T-helper 1 cell treated with Interleukin-12 subunit alpha and Interleukin-12 subunit beta and Interleukin-4 antibody, amounts not matched to agents 30 ng/mL and 1 ng/mL, for 36 hours (primary cell): ENCODE measurements at regions not wholly inside any gene's neighbourhood (a gene's known extent, or its start where the extent isn't known, plus 50 kb on each side); places are given as distances from the start of the nearest gene placed in this dataset.
"Not testable (repeated sequence)": the region's sequence is repeated elsewhere in the genome, so short reads cannot be mapped to it uniquely, and the experiment has no call there.

Experiments
- intact Hi-C: fragments of 100-400 bp; cut with micrococcal nuclease; formaldehyde crosslinking; loops from one replicate; pipeline ENCODE4 v1.15.1; 2024

DNA sequence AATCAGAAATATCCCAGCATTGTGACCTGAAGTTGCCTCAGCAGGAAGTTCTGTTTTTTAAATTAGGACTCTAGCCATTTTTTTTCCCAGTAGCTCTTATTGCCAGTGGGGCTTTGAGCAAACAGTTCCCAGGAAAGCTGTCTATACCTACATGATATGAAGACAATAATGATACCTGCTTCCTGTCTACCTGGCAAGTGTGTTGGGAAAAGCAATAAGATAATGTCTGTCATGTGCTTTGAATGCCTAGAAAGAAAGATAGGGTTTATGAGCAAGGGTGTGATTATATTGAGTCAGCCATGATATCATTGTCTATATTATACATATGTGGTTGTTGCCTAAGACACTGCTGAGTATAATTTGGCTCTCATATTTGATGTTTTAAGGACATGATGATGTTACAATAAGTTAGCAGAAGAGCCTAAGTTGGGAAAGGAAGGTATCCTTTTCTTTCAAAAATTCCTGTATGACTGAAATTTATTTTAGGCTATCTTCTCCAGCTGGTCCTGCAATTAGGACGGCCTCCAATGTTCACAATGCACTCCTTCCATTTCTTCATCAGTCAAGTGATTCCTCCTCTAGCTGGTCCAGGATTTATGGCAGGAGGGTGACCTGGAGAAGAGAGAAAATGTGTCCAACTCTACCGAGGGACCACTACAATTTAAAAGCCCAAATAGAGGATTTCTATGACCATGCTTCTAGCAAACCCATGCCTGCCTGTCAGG is 99.6 kb upstream of the CDC42BPA start:
- intact Hi-C loops, result no loop called here

DNA sequence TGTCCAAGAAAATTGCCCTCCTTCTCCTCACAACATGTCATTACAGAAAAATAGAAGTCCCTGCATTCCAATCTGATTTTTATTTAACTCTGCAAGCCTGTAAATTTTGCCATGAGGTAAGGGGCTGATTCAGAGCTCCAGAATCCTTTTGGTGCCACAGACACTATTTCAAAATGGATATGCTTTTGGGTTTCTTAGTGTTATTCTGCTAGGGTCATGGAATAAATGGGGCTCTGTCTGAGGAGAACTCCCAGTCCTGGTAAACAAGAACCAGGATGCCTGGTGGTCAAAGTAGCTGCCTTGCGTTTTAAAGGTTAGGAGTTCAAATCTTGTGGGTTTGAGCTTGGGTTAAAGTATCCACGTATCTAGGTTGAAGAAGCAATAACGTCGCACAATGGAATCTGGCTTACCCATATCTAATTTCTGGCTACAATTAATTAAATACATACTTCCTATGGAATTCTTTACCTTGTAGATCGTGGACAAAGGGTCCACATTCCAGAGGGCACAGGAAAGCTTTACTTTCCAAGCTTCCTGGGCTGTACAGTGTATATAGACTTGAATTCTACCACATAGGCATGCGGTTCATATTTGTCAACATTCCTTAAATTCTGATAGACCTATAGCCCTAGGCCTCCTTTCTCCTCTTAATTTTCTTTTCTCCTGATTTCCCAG is 98.0 kb upstream of the CDC42BPA start:
- intact Hi-C loops, result no loop called here

DNA sequence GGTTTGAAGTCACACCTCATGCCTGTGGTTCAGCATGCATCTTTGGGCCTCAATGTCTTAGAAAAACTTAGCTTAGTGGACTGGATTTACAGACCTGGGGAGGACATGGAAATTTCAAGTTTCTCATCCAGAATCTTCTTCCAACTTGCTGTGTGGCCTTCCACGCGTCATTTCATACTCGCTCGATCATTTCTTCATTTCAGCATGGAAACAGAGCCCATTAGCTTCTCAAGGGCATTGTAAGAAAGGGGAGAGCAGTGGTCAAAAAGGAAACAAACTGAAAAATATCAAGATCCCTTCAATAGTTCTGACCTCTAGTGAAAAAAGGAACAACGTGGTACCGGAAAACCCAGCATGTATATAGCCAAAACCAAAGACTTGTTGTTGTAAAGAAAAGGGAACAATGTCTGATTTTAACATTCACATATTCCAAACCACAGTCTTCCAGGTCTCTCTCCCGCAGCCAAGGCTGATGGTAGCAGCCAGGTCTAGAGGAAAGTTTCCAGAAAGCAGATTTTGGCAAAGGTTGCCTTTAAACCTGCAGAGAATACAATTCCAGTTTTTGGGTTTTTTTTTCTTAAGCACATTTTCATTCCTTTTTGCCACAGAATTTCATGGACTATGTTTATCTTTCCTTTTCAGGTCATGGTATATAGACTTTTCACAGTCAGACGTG is 97.0 kb upstream of the CDC42BPA start:
- intact Hi-C loops, result no loop called here

DNA sequence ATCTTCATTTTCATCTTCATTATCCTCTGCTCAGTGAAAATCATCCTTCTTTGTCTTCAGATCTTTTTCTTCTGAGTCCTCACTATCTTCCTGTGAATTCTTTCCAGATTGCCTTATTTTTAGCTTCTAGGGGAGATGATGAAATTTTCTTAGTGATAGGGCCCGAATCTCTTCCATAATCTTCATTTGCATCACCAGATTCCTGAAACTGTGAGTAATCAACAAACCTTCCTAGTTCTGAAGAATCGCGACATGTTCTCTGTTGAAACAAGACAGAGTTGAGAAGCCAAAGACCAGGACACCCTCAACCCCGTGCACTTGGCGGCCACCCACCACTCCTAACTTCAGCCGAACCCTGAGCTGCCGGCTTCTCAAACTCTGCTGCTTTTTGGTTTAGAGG is 92.8 kb upstream of the CDC42BPA start:
- intact Hi-C loops, result no loop called here

DNA sequence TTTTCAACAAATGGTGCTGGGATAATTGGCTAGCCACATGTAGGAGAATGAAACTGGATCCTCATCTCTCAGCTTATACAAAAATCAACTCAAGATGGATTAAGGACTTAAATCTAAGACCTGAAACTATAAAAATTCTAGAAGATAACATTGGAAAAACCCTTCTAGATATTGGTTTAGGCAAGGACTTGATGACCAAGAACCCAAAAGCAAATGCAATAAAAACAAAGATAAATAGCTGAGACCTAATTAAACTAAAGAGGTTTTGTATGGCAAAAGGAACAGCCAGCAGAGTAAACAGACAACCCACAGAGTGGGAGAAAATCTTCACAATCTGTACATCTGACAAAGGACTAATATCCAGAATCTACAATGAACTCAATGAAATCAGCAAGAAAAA is 88.0 kb upstream of the CDC42BPA start:
- intact Hi-C loops, result not testable (repeated sequence)

DNA sequence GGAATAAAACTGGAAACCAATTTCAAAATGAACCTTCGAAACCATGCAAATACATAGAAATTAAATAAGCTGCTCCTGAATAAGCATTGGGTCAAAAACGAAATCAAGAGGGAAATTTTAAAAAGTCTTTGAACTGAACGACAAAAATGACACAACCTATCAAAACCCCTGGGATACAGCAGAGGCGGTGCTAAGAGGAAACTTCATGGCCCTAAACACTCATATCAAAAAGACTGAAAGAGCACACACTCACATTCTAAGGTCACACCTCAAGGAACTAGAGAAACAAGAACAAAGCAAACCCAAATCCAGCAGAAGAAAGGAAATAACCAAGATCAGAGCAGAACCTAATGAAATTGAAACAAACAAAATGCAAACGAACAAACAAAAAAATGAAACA is 85.2 kb upstream of the CDC42BPA start:
- intact Hi-C loops, result no loop called here

DNA sequence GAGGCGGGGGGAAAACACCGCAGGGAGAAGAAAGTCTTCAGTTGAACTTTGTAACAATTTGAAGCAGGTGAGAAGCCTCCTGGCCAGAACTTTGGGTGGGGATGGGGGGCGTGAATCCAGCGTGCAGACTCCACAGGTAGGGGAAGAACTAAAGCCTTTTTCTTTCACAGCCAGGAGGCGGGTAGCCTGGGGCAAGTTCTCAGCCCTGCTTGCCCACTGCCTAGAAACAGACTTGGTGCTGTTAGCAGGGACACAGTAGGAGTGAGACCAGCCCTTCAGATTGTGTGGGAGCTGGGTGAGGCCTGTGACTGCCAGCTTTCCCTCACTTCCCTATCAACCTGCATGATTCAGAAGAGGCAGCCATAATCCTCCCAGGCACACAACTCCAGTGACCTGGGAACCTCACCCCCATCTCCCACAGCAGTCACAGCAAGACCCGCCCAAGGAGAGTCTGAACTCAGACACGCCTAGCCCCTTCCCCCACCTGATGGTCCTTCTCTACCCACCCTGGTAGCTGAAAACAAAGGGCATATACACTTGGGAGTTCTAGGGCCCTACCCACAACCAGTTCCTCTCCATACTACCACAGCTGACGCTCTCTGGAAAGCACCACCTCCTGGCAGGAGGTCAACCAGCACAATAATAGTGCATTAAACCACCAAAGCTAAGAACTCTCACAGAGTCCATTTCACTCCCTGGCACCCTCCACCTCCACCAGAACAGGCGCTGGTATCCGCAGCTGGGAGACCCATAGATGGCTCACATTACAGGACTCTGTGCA is 83.5 kb upstream of the CDC42BPA start:
- intact Hi-C loops, result no loop called here

DNA sequence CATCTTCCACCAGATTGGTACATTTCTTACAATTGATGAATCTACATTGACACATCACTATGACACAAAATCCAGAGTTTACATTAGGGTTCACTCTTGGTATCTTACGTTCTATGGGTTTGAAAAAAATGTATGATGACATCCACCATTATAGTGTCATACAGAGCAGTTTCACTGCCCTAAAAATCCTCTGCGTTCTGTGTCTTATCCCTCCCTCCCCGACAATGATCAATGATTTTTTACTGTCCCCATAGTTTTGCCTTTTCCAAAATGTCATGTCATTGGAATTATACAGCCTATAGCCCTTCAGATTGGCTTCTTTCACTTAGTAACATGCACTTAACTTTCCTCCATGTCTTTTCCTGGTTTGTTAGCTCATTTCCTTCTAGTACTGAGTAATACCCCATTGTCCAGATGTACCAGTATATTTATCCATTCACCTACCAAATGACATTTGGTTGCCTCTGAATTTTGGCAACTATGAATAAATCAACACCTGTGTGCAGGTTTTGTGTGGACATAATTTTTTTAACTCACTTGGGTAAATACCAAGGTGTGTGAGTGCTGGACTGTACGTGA is 80.9 kb upstream of the CDC42BPA start:
- intact Hi-C loops, result no loop called here

DNA sequence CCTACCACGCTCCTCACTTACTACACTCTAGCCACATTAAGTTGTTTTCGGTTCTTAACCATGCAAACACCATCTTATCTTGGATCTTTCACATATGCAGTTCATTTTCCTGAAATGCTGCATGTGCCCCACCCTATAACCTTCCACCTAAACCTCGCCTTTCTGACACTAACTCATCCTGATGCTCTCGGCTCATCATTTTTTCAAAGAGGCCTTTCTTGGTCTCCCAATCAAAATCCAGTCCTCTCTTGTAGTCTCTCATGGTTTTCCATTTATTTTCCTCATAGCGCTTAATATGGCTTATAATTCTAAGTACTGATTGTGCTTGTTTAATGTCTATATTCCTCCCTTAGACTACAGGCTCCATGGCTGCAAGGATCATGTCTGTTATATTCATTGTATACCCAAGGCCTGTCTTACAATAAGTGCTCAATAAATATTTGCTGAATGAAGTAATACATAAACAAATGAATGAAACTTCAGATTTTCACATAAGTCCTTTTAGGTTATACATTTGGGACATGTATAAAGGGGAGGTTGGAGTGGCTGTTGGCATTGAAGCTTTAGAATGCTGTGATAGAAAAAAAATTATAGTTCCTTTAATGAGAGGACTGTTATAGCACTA is 79.2 kb upstream of the CDC42BPA start:
- intact Hi-C loops, result no loop called here

DNA sequence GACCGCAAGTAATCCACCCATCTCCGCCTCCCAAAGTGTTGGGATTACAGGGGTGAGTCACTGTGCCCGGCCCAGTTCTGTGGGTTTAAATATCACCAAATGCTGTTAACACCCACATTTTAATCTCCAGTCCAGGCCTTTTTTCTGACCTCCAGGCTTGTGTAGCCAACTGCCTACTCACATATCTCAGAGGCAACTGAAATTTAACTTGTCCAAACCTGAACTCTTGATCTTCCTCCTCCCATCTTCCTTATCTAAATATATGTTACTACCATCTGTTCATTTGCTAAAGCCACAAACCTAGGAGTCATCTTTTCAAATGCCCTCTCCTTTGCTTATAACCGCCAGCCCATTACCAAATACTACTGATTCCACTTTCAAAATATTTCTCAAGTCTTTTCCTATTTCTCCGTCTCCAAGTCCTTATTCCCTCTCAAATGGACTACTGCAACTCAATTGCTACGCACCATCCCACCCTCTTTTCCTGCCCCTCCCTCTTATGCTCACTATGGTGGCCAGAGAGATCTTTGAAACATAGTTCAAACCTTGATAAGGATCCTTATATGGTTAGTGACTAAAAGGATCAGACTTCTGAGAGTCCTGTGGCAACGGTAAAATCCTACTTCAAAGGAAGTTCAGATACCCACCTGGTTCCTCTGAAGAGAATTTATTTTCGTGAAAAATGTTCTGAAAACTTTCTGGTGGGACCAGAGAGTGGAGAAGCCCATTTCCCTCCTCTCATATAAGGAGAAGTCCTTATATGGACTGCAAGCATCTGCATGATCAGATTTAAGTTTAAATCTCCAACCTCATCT is 78.5 kb upstream of the CDC42BPA start:
- intact Hi-C loops, result no loop called here

DNA sequence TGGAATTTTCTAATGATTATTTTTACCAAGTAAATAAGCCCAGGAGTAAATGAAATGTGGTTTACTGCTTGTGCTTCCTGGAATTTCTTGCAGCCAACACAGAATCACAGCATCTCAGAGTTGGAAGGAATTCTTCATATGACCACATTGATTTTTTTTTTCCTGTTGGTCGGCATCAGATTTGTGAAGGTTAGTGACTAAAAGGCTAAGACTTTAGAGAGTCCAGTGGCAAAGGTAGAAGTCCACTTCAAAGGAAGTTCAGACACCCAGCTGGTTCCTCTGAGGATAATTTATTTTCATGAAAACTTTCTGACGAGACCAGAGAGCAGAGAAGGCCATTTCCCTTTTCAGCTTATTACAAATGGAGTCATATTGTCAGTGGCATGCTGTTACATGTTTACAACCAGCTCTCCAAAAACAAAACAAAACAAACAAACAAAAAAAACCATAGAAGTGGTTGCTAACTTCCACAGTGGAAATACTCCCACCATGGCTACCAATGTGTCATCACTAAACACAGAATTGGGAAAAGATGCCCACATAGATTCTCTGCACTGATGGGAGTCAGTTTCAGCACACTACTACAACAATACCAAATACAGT is 77.2 kb upstream of the CDC42BPA start:
- intact Hi-C loops, result no loop called here

DNA sequence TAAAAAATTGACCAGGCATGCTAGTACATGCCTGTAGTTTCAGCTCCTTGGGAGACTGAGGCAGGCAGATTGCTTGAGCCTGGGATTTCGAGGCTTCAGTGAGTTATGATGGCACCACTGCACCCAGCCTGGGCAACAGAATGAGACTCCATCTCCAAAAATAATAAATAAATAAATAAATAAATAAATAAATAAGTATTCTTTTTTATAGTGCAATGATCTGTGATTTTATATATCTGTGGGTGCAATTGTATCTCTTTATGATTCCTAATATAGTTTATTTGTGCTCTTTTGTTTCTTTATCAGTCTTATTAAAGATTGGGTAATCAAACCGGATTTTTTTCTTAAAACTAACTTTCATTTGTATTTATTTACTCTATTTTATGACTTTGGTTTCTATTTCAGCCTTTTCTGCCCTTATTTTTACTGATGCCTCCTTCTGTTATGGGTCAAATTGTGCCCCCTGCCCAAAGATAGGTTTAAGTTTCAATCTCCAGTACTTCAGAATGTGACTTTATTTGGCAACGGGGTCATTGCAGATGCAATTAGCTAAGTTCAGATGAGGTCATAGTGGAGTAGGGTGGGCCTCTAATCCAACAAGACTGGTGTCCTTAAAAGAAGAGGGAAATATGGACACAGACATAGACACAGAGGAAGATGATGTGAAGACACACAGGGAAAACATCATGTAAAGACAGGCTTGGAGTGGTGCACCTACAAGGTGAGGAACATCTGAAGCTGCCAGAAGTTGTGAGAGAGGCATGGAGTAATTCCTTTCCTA is 74.9 kb upstream of the CDC42BPA start:
- intact Hi-C loops, result no loop called here

DNA sequence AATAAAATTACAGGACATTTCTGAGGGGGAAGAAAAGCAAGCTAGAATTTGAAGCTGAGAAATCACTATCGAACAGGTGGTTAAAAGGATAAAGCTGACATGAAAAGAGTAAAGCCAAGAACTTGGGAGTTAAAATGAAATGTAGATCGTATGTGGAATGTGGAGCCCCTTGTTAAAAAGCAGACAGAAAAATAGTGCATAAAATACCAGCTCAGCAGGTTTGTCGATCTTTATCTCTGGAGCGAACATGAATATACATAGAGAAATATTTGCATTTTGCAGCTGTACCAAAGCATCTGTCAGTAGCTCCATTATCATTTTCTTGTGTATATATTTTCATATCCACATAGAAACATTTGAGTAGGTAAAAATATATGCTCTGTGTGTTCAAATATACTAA is 73.6 kb upstream of the CDC42BPA start:
- intact Hi-C loops, result no loop called here

DNA sequence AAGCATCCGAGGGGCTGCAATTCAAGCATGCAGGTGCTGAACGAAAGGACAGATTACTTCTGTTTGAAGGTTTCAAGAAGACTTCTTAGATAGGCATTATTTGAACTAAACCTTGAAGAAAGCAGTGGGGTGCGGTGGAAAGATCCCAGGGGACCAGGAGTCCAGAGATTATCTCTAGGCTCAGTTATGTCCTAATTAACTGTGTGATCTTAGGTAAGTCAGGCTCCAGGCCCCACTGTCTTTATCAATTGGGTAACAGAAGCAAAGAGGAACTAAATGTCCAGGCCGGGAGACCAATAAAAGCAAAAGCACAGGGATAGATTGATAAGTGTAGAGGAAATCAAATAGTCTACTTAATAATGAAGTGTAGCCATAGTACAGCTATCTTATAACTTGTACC is 72.9 kb upstream of the CDC42BPA start:
- intact Hi-C loops, result no loop called here

DNA sequence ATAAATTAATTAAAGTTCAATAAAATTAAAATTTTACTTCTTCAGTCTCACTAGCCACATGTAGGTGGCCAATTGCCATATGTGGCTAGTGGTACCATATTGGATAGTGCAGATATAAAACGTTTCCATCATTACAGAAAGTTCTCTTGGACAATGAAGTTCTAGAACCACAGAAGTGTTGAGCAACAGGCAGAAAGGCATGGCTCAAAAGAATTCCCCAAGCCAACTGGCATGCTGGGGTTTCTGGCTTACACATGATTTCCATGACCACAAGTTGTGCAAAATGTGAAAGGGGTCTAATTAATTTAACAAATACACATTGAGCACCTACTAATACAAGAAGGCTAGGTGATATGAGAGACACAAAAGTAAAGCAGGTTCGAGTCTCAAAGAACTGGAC is 72.2 kb upstream of the CDC42BPA start:
- intact Hi-C loops, result no loop called here

DNA sequence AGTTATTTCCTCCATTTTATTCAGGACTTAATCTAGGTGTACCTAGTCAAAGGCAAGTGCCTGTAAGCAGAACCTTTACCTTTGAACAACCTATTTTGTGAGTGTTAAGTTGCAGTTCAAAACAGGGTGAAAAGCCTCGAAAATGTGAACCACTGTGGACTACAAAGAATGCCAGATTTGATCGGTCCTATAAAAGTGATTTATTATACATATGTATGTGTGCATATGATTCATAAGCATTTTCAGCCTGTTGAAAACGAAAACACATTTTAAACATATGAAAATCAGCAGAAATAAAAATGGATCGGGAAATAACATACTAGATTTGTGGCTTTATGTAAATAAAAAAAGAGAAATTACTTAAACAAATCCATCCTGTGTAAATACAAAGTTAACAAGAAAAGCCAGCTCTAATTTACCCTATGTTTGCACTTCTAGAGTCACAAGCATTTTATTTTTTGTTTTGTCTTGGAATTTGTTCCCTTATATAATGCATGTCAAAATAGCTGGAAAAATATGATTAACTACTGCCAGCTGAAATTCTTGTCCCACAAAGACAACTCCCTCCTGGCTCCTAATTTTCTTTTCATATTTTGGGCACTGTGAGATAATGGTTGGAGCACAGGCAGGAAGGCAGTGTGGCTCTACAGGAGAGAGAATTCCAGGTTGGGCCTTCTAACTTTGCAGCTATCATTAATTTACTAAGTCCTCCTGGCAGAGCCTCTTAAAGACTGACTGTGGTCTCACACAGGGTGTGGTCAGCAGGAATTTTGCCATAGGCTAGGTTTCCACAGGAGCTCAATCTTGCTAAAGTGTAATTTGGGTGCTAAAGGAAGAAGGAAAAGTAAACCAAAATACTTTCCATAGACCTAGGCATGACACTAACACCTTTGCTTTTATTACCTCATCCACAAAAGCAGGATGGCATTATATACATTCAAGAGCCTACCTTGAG is 70.2 kb upstream of the CDC42BPA start:
- intact Hi-C loops, result no loop called here

DNA sequence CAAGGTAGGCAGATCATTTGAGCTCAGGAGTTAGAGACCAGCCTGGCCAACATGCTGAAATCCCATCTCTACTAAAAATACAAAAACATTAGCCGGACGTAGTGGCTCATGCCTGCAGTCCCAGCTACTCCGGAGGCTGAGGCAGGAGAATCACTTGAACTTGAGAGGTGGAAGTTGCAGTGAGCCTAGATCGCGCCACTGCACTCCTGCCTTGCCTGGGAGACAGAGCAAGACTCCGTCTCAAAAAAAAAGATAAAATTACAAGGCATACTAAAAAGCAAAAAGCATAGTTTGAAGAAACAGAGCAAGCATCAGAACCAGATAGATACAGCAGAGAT is 61.2 kb upstream of the CDC42BPA start:
- intact Hi-C loops, result no loop called here
